ENCODE measurements at regions not wholly inside any gene's neighbourhood (a gene's known extent, or its start where the extent isn't known, plus 50 kb on each side); places are given as distances from the start of the nearest gene placed in this dataset.
A peak's percentile ranks its signal among the peaks of the same experiment; 100 is the strongest.

DNA sequence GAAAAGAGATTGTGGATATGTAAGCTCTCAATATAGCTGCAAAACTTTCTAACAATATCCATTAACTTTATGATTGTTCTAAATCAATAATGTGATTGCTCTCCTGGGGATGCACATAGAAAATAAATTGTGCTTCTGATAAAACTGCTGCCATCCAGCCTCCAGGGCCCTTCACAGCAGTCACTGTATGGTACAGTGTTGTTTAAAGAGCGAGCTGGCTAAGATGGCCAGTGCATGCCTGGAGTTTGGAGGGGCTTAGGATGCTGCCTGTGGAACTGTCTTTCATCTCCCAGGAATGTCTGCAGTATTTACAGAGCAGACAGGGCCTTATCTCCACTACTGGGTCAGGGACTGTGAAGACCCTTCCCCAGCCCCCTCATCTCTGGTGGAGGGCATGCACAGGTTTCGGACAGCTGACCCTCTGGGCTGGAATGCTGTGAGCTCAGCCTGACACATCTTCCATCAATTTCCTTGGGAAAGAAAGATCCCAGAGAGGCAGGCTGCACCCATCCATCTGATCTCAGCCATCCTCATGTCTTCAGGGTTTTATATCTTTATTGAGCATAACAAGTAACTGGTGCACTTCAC lies 137.0 kb downstream of the PLPP3 start:
- no peak for DNase-seq

GRCh38 chr1:56441601-56442000 lies 137.8 kb downstream of the PLPP3 start:
- peak; percentile 21 for DNase-seq

DNA sequence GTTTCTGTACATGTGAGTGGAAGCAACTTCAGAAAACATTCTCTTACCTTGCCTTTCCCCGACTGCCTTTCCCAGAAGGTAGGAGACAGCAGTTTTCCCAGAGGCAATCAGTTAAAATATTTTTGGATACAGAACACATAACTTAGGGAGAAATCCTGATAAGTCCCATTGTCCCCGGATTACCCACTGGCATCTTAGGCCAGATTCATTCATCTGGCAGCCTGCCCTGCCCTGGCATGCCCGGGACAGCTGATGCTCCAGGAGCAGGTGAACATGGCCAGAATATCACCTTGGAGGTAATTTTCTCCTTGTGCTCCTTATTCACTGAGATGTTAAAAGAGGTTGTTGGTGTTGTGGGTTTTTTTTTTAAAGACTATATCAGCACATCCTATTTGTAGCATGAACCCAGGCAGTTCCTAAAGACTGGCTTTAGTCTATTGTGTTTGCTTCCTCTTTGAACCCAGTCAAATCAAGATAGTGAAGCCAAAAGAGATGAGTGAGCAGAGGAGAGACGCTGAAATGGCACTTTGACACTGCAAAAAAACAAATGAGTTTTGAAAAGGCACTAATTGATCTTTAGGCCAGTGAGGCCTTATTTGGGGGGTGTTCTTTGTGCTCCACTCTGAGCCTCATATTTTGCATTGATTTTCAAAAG lies 139.6 kb downstream of the PLPP3 start:
- no peak for DNase-seq

DNA sequence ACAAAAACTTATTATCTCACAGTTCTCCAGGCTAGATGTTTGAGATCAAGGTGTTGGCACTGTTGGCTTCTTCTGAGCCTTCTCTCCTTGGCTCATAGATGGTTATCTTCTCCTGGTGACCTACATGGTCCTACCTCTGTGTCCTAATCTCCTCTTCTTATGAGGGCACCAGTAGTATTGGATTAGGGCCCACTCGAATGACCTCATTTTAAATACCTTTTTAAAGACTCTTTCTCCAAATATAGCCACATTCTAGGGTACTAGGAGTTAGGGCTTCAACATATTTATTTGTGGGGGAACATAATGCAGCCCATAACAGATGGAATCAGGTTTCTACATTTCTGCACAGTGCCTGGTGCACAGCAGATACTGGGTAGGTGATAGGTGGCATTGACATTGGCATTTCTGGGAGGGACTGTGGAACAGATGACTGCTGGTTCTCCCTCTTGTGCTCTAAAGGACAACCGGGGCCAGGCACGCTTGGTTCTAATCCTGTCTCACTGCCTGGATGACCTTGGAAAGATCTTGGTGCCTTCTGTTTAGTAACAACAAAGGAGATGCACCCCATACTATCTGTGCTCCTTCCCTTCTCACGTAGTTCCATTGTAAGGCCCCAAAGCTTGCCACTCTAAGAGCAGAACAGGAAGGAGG lies 140.3 kb downstream of the PLPP3 start:
- no peak for DNase-seq

- DNase-seq: no peak
These were observed 141.4 kb downstream of the PLPP3 start for GRCh38 chr1:56437959-56438358.

DNA sequence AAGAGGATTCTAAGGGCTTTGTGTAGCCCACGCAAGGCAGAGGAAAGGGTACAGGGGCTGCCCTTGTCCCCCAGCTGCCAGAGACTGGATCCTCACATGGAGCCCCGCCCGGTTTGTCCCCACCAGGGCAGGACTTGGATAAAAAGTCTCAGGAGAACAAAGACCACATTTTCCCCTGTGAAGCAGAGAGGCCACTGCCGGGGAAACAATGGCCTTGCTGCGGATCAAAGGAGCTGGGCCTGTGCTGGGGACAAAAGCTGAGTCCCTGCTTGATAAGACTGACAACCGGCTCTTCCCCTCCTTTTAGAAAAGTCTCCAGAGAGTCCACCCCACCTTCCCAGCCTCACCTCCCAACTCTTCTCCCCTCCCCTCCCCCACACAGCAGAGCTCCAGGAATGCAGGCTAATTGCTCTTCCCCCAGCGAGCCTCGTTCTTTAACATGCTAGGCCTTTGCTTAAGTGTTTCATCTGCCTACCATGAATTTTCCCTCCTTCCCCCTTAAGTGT lies 142.4 kb downstream of the PLPP3 start:
- no peak for DNase-seq

DNA sequence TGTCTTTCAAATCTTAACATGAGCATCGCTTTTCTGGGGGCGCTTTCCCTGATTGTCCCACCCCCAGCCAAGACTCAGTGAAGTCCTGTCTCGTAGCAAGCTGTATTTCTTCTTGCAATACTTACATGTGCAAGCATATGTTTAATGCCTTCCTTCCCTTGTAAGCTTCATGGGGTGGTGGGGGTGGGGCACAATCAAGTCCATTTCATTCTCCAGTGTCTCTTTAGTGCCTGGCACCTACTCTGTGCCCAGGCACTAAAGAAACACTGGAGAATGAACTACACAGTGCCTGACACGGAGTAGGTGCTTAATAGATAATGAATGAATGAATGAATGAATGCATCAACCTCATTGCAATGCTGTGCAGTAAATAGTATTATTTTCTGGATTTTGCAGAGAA lies 143.1 kb downstream of the PLPP3 start:
- no peak for DNase-seq

DNA sequence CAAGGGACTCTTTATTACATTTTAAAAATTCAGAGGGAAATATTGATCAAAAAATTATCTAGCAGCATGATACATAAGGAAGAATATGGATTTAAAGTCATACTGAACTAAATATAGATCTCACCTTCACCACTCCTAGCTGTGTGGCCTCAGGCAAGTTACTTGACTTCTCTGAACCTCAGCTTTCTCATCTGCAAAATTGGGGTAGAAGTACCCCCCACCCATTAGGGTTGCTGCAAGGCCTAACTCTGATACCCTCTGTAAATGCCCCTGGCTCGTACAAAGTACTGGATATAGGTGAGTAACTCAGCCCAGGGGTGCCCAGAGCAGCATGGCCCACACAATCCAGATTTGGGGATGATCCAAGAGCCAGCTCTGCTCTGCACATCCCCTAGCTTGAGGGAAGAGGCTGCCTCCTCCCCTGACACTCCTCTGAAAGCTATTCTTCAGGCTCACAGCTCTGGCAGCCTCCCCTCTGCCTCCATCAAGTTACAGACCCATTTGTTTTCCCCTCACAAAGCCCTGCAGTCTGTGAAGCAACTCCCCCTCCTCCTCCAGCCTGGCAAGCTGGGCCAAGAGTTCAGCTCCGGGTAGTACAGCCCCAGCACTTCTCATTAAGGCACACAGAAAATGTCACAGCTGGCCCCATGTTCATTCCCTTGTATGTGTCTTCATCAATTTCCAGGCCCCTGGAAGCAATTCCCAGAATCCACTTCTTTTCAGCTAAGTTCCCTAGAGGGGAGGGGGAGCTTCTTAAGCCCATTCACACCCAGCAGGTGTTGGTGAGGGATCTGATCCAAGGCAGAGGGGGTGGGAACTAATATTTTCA lies 143.7 kb downstream of the PLPP3 start:
- no peak for DNase-seq

GRCh38 chr1:56434740-56435139 lies 144.6 kb downstream of the PLPP3 start:
- DNase-seq: no peak

- no peak for DNase-seq
These were observed 145.3 kb downstream of the PLPP3 start for GRCh38 chr1:56434025-56434424.

GRCh38 chr1:56433056-56433577 lies 146.2 kb downstream of the PLPP3 start:
- DNase-seq: no peak

DNA sequence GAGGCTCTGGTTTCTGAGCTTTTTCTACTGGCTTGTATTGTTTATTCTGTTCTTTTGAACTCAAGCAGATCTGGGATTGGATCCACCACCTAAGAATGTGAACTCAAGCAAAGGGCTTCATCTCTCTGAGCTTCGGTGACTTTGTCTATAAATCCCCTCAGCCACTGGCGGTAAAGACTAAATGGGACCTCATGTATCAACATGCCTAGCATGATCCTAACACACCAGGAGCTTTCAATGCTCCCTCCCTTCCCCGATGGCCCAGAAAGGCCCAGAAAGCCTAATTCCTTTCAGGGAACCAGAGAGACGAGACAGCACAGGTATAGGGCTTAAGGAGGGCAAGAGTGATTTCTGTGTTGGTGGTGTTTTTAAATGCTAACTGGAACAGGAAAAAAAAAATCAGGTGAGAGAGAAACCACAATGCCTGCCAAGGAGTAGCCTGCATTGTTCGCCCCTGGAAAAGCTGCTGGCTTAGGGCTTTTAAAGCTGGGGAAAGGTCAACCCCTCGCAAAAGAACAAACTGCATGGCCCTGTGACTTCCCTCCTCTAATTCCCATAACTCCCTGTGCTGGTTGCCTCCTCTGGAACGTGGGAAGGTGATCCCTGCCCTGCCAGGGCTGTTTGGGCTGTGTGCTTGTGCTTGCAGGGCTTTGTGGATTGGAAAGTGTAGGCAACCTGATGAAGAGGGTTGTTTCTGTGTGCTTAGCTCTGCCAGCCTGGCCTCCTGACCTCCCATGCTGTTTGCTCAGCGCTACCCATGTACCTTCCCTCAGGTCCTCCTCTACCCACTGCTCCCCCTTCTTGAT lies 147.0 kb downstream of the PLPP3 start:
- DNase-seq: no peak

DNA sequence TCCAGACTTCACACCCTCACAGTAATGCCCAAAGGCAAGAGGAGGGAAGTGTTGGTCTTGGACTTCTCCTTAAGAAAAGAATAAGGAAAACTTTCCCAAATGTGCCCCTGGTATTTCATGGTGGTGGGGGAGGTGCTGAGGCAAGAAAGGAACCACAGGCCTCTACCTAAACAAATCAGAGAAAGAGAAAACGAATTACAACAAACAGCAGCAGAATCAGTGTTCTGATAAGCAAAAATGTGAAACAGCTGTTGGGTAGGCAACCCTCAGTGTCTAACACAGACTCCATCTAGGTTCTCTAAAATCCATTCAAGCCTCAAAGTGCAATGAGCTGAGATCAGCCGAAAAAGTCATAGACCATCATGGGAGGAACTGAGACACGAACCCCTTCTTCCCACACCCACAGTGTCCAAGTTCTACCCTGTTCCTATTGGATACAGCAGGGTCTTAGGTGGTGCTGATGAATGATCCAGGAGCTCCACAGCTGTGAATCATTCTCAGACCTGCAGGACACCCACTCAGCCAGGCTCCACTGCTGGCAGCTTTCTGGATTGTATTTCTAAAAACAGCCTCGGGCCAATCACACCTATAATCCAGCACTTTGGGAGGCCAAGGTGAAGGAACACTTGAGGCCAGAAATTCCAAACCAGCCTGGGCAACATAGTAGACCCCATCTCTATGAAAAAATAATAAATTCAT lies 149.1 kb downstream of the PLPP3 start:
- no peak for DNase-seq

DNA sequence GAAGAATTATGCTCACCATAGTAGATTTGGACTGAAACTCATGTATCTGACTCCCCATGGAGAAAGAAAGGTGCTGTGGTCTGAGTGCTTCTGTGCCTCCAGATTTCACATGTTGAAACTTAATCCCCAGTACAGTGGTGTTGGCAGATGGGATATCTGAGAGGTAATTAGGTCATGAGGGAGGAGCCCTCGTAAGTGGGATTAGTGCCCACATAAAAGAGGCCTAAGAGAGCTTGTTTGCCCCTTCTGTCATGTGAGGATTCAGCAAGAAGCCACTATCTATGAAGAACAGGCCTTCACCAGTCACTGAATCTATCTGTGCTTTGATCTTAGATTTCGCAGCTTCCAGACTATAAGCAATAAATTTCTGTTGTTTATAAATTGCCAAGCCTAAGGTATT lies 150.1 kb downstream of the PLPP3 start:
- DNase-seq: no peak

- no peak for DNase-seq
These were observed 152.6 kb downstream of the PLPP3 start for GRCh38 chr1:56426587-56427381.

DNA sequence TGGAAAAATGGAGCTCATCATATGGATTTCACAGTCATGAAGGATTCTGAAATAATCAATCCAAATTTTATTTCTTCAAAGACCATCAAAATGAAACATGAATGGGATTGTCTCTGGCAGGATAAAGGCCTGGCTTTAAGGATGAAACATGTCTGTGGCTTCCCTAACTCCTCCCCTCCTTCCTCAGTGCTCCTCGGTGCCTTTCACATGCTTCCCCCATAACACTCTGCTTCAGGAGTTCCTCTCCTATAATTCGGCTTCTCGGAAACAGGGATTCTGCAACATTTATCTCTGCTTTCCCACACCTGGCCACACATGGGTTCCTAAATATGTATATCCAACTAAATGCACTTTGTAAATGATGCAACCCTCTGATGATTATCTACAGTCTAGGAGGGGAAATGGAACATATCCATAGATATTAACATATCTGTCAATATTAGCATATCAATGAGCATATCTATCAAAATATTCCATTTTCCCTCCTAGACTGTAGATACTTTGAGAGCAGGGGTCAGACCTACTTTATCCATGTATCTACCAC lies 153.8 kb downstream of the PLPP3 start:
- DNase-seq: no peak

DNA sequence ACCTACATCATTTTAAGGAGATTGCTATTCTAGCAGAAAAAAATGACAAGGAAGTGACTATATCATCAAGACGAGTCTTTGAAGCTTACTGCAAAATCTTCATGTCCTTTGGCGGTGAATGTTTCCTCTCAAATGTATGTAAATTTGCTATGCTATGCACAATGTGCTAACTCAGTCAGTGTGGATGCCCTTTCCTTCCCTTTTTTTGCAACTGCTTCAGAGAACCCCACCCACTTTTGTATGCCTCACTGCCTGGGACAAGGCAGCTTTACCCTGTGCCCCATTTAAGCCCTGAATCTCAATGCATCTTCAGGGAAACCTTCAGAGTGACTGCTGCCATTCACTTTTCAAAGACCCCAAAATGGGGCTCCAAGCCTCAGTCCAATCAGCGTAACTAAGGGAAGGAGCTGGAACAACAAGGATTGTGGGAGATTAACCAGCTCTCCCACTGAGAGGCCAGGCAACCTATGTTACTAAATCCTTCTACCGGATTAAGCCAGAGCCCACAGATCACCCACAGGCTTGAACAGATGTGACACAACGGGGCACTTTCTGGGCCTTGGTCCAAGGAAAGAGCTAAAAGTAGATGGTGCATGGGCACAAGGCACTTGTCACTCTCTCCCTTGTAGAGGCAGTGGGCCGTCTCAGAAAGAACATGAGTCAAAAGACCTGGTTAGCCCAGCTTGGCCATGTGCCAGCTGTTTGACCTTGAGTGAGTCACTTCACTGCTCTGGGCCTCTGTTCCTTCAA lies 154.4 kb downstream of the PLPP3 start:
- DNase-seq: peak; percentile 83

GRCh38 chr1:56423716-56424115 lies 155.6 kb downstream of the PLPP3 start:
- DNase-seq: no peak

- no peak for DNase-seq
These were observed 161.2 kb downstream of the PLPP3 start for GRCh38 chr1:56418151-56418631.

GRCh38 chr1:56417646-56418045 lies 161.7 kb downstream of the PLPP3 start:
- DNase-seq: peak; percentile 31
